NCI-H69 (cell line): ENCODE measurements at regions not wholly inside any gene's neighbourhood (a gene's known extent, or its start where the extent isn't known, plus 50 kb on each side); places are given as distances from the start of the nearest gene placed in this dataset.
"Not testable (repeated sequence)": the region's sequence is repeated elsewhere in the genome, so short reads cannot be mapped to it uniquely, and the experiment has no call there.

Experiments used
- DNase-seq: peaks from one replicate; lab custom pipeline; 2025; lab: John Stamatoyannopoulos, UW

DNA sequence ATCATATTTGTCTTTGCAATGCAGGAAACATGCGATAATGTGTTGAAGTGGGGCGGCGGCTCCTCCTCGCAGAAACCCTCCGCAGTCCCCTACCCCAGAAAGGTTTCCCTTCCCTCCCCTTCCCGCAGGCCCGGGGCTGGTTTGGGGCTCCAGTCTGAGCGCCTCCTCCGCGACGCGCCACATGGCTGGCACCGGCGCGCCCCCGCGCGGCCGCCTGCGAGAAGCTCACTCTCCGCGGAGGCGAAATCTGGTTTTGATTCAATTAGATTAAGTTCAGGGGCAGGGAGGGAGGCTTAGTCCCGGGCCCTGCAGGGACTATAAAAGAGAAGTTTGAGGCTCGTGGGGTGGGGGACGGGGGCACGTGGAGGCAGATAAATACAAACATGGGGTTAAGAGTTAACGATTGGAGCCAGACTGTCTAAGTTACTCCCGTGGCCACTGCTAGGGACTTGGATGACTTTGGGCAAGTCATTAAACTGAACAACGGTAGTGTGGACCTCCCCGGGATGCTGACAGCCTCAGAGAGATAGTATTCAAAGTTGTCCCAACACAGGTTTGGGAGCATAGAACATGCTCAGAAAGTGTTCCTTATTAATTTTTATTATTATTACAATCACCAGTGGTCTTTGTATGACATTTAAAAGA lies 69.4 kb downstream of the MSX2 start:
- DNase-seq = peak; percentile 84

DNA sequence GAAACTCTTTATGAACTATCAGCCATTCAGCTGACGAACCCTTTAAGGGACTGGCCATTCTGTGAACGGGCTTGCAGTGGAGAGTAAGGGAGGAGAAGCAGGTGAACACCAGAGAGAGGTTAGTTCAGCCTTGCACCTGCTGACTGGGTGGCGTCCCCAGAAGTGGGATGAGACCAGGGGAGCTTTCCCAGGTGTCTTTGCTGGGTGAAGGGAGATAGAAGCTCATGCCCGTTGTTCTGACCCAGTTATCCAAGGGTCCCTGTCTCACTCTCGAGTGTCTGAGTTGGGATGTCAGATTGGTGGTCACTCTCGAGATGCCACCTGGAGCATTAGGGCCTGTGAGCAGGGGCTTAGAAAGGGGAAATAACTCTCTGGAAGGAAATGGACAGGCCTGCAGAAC lies 68.7 kb downstream of the MSX2 start:
- DNase-seq = no peak

DNA sequence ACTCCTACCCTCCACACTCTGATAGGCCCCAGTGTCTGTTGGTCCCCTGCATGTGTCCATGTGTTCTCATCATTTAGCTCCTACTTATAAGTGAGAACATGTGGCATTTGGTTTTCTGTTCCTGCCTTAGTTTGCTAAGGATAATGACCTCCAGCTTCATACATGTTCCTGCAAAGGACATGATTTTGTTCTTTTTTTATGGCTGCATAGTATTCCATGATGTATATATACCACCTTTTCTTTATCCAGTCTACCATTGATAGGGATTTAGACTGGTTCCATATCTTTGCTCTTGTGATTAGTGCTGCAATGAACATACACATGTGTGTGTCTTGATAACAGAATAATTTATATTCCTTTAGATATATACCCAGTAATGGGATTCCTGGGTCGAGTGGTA lies 67.9 kb downstream of the MSX2 start:
- DNase-seq = not testable (repeated sequence)

DNA sequence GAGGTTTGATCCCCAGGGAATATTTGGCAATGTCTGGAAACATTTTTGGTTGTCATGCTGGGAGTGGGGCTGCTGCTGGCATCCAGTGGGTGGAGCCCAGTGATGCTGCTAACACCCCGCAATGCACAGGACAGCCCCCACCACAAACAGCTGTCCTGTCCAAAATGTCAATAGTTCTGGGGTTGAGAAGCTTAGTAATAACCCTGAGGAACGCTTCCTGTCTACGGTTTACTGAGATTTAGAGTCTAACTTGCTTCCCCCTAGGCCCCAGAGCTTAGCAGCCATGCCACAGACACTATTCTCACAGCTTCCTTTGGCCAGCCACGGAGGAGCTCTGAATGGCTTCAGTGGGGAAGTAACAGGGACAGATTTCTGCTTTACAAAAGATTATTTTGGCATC lies 66.5 kb downstream of the MSX2 start:
- no peak for DNase-seq

DNA sequence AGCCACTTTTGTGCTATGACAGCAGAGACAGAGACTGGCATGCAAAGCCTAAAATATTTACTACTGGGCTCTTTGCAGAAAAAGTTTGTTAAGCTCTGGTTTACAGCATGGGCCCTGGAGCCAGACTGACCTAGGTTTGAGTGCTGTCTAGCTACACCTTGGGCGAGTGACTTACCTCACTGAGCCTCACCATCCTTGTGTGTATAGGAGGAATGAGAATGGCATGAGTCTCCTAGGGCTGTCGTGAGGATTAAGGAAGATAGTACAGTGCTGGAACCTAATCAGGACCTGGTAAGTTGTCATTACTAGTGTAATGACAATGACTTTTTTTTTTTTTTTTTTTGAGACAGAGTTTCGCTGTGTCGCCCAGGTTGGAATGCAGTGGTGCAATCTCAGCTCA lies 65.2 kb downstream of the MSX2 start:
- DNase-seq = no peak

DNA sequence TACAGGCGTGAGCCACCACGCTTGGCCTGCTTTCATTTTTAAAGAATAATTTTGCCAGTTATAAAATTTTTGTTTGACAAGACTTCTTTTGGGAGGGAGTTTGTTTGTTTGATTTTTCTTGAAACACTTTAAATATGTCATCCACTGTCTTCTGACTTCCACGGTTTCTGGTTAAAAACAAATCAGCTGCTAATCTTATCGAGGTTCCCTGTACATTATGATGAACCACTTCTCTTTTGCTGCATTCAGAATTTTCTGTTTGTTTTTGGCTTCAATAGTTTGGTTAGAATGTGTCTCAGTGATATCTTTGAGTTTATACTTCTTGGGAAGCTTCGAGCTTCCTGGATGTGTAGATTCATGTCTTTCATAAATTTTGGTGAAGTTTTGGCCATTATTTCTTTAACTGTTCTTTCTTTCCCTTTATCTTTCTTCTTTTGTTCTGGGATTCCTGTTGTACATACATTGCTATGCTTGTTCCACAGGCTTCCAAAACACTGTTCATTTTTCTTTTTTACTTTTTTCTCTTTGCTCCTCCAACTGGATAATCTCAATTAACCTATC lies 60.8 kb downstream of the MSX2 start:
- no peak for DNase-seq
